Neuronal stem cell (in vitro differentiated cells): ENCODE measurements at regions not wholly inside any gene's neighbourhood (a gene's known extent, or its start where the extent isn't known, plus 50 kb on each side); places are given as distances from the start of the nearest gene placed in this dataset.
A peak's percentile ranks its signal among the peaks of the same experiment; 100 is the strongest.

Experiments
- DNase-seq: peaks from one replicate; pipeline ENCODE4 v3.0.0-alpha.2; 2013; ENCODE audit warnings: low spot score
- H2AFZ ChIP-seq: one replicate; pipeline ENCODE4 v1.6.1; 2013; ENCODE audit warnings: mild to moderate bottlenecking, low read length, inconsistent platforms
- H2AK5ac ChIP-seq: 2 replicates; pipeline ENCODE4 v1.6.1; 2013; ENCODE audit warnings: low read depth, mild to moderate bottlenecking, inconsistent platforms, low read length, moderate library complexity, mixed read lengths
- H2BK120ac ChIP-seq: 2 replicates; pipeline ENCODE4 v1.6.1; 2013; ENCODE audit warnings: low read depth, mild to moderate bottlenecking, inconsistent platforms, low read length, moderate library complexity, mixed read lengths
- H2BK12ac ChIP-seq: one replicate; pipeline ENCODE4 v1.6.1; 2013; ENCODE audit warnings: low read length, inconsistent platforms
- H2BK15ac ChIP-seq: 2 replicates; pipeline ENCODE4 v1.6.1; 2013; ENCODE audit warnings: mild to moderate bottlenecking, low read length, inconsistent platforms, mixed read lengths
- H2BK5ac ChIP-seq: one replicate; pipeline ENCODE4 v1.6.1; 2013; ENCODE audit warnings: inconsistent platforms, mild to moderate bottlenecking, low read length, moderate library complexity
- H3K14ac ChIP-seq: one replicate; pipeline ENCODE4 v1.6.1; 2013; ENCODE audit warnings: low read length, inconsistent platforms
- H3K18ac ChIP-seq: 2 replicates; pipeline ENCODE4 v1.6.1; 2013; ENCODE audit warnings: low read length, inconsistent platforms
- H3K23ac ChIP-seq: 2 replicates; pipeline ENCODE4 v1.6.1; 2013; ENCODE audit warnings: low read depth, mild to moderate bottlenecking, mixed read lengths, low read length, inconsistent platforms; ENCODE audit not compliant: poor library complexity
- H3K27ac ChIP-seq: replicated peaks from 3 replicates; pipeline ENCODE4 v1.5.1; 2013; ENCODE audit warnings: low read length, inconsistent platforms
- H3K27me3 ChIP-seq, 3 experiments: 2 replicates each; pipeline ENCODE4 v1.6.1; 2013; ENCODE audit warnings: low read length in 3 of 3, mild to moderate bottlenecking in 2 of 3, inconsistent platforms in 1 of 3, low read depth in 1 of 3, mixed read lengths in 1 of 3, moderate library complexity in 1 of 3; ENCODE audit not compliant: control insufficient read depth in 3 of 3, insufficient read depth in 3 of 3
- H3K36me3 ChIP-seq, 2 donors: replicated peaks in 1 of 2; 2 replicates each; pipeline ENCODE4 v1.6.1; 2013; ENCODE audit warnings: low read length in 2 of 2; ENCODE audit not compliant: control insufficient read depth in 2 of 2, insufficient read depth in 2 of 2
- H3K4ac ChIP-seq: 2 replicates; pipeline ENCODE4 v1.6.1; 2013; ENCODE audit warnings: inconsistent platforms, mild to moderate bottlenecking, low read length, moderate library complexity
- H3K4me1 ChIP-seq, 2 donors: 1 replicate in 1 of 2; 2 replicates in 1 of 2; pipeline ENCODE4 v1.6.1; 2013; ENCODE audit warnings: low read length in 2 of 2, low read depth in 1 of 2; ENCODE audit not compliant: control insufficient read depth in 2 of 2, insufficient read depth in 1 of 2
- H3K4me2 ChIP-seq: one replicate; pipeline ENCODE4 v1.6.1; 2013; ENCODE audit warnings: mild to moderate bottlenecking, low read length, inconsistent platforms; ENCODE audit not compliant: insufficient read depth, poor library complexity, severe bottlenecking
- H3K4me3 ChIP-seq, 2 donors: 2 replicates each; pipeline ENCODE4 v1.5.1; 2013; ENCODE audit warnings: low read length in 2 of 2, mild to moderate bottlenecking in 2 of 2, inconsistent platforms in 1 of 2, moderate library complexity in 1 of 2
- H3K79me1 ChIP-seq: one replicate; pipeline ENCODE4 v1.6.1; 2013; ENCODE audit warnings: low read depth, mild to moderate bottlenecking, inconsistent platforms, low read length, moderate library complexity
- H3K9ac ChIP-seq: one replicate; pipeline ENCODE4 v1.6.1; 2013; ENCODE audit warnings: mild to moderate bottlenecking, low read depth, low read length, inconsistent platforms; ENCODE audit not compliant: poor library complexity
- H3K9me3 ChIP-seq, 2 donors: replicated peaks in 1 of 2; 2 replicates each; pipeline versions ENCODE3 to v1.6.1; 2013; ENCODE audit warnings: low read length in 2 of 2, mild to moderate bottlenecking in 2 of 2, inconsistent platforms in 1 of 2, low read depth in 1 of 2, mixed read lengths in 1 of 2, moderate library complexity in 1 of 2; ENCODE audit not compliant: control insufficient read depth in 2 of 2, insufficient read depth in 1 of 2
- H4K8ac ChIP-seq: one replicate; pipeline ENCODE4 v1.6.1; 2013; ENCODE audit warnings: low read depth, mild to moderate bottlenecking, inconsistent platforms, low read length, moderate library complexity
- H4K91ac ChIP-seq: one replicate; pipeline ENCODE4 v1.6.1; 2013; ENCODE audit warnings: low read length, low read depth, mild to moderate bottlenecking, inconsistent platforms; ENCODE audit not compliant: poor library complexity
- WGBS, 2 donors: extraction: QIAGEN DNeasy Blood & Tissue Kit; methylation state at CpG; one replicate each; pipeline ENCODE4 v1.1.7; 2013; ENCODE audit warnings: missing lambda C conversion rate in 2 of 2, mixed read lengths in 1 of 2; ENCODE audit not compliant: insufficient read length in 2 of 2, insufficient replicate concordance in 1 of 2; ENCODE audit errors: extremely low coverage in 2 of 2; 5-methylcytosine and 5-hydroxymethylcytosine counted together

GRCh38 chr22:34946339-34946985, 119.5 kb upstream of the ISX start:
- Histone ChIP-seq H3K36me3 (no peaks in the 10 kb centered on the region), H3K4me3 (no peak overlapping the region), H3K14ac (no peak overlapping the region), H2BK5ac (no peak overlapping the region), H3K4ac (no peak overlapping the region), H3K4me2 (no peak overlapping the region), H2BK120ac (no peak overlapping the region), H3K27ac (no peak overlapping the region), H2BK12ac (no peak overlapping the region), H3K9ac (no peak overlapping the region), H2BK15ac (no peak overlapping the region), H2AFZ (no peak overlapping the region), H3K79me1 (no peaks in the 10 kb centered on the region), H3K23ac (no peak overlapping the region), H4K91ac (no peak overlapping the region), H3K9me3 (no peaks in the 10 kb centered on the region), H4K8ac (no peak overlapping the region), H2AK5ac (no peak overlapping the region), H3K4me1 (no peaks in the 10 kb centered on the region), H3K27me3 (no peaks in the 10 kb centered on the region), H3K18ac (no peak overlapping the region)
- WGBS, 2 donors, result no CpG with 5 or more reads among the region's 5 CpGs
- DNase-seq, result no peak

GRCh38 chr22:34950489-34950888, 115.5 kb upstream of the ISX start:
- H3K27me3 ChIP-seq, result no peaks in the 10 kb centered on the region
- H3K4ac ChIP-seq, result no peak overlapping the region
- no peak overlapping the region for H4K8ac ChIP-seq
- H4K91ac ChIP-seq, result no peak overlapping the region
- H3K36me3 ChIP-seq, result no peaks in the 10 kb centered on the region
- H2AFZ ChIP-seq, result no peak overlapping the region
- H3K4me3 ChIP-seq, result no peak overlapping the region
- H2BK5ac ChIP-seq, result no peak overlapping the region
- no peak overlapping the region for H3K23ac ChIP-seq
- no peak overlapping the region for H3K27ac ChIP-seq
- H2AK5ac ChIP-seq, result no peak overlapping the region
- H3K14ac ChIP-seq, result no peak overlapping the region
- no peak overlapping the region for H3K18ac ChIP-seq
- no peaks in the 10 kb centered on the region for H3K9me3 ChIP-seq
- H3K4me2 ChIP-seq, result no peak overlapping the region
- DNase-seq, result no peak
- H2BK15ac ChIP-seq, result no peak overlapping the region
- H3K79me1 ChIP-seq, result no peaks in the 10 kb centered on the region
- no peaks in the 10 kb centered on the region for H3K4me1 ChIP-seq
- H2BK12ac ChIP-seq, result no peak overlapping the region
- no peak overlapping the region for H2BK120ac ChIP-seq
- WGBS, 2 donors, result no CpG with 5 or more reads among the region's 4 CpGs
- no peak overlapping the region for H3K9ac ChIP-seq

GRCh38 chr22:34951212-34951611, 114.7 kb upstream of the ISX start:
- Histone ChIP-seq H2BK15ac (no peak overlapping the region), H3K4ac (no peak overlapping the region), H4K8ac (no peak overlapping the region), H4K91ac (no peak overlapping the region), H3K23ac (no peak overlapping the region), H3K18ac (no peak overlapping the region), H3K27me3 (no peaks in the 10 kb centered on the region), H2AFZ (no peak overlapping the region), H3K36me3 (no peaks in the 10 kb centered on the region), H3K4me1 (no peaks in the 10 kb centered on the region), H3K14ac (no peak overlapping the region), H3K4me3 (no peak overlapping the region), H2AK5ac (no peak overlapping the region), H3K27ac (no peak overlapping the region), H3K4me2 (no peak overlapping the region), H2BK120ac (no peak overlapping the region), H2BK5ac (no peak overlapping the region), H3K79me1 (no peaks in the 10 kb centered on the region), H2BK12ac (no peak overlapping the region), H3K9ac (no peak overlapping the region), H3K9me3 (no peaks in the 10 kb centered on the region)
- no CpG with 5 or more reads among the region's 3 CpGs for WGBS, 2 donors
- no peak for DNase-seq

- Histone ChIP-seq H2BK5ac (no peak overlapping the region), H3K23ac (no peak overlapping the region), H3K9me3 (no peaks in the 10 kb centered on the region), H4K91ac (no peak overlapping the region), H2BK12ac (no peak overlapping the region), H3K27ac (no peak overlapping the region), H4K8ac (no peak overlapping the region), H3K79me1 (no peaks in the 10 kb centered on the region), H3K4me3 (no peak overlapping the region), H3K9ac (no peak overlapping the region), H3K18ac (no peak overlapping the region), H2AFZ (no peak overlapping the region), H3K14ac (no peak overlapping the region), H3K4me1 (peaks cover 0 to 9% of the 10 kb centered on the region in 2 donors), H2AK5ac (no peak overlapping the region), H3K4ac (no peak overlapping the region), H3K27me3 (no peaks in the 10 kb centered on the region), H2BK120ac (no peak overlapping the region), H2BK15ac (no peak overlapping the region), H3K4me2 (no peak overlapping the region), H3K36me3 (no peaks in the 10 kb centered on the region)
- peak; percentile 33 for DNase-seq
- WGBS, 2 donors, result no CpG with 5 or more reads among the region's 5 CpGs
Observed at GRCh38 chr22:34960005-34960404, 106.0 kb upstream of the ISX start.
